Hematopoietic multipotent progenitor cell treated with erythropoietin and hydrocortisone succinate and interleukin-3 and kit ligand, for 15 days (in vitro differentiated cells): ENCODE measurements at regions not wholly inside any gene's neighbourhood (a gene's known extent, or its start where the extent isn't known, plus 50 kb on each side); places are given as distances from the start of the nearest gene placed in this dataset.
A peak's percentile ranks its signal among the peaks of the same experiment; 100 is the strongest.
"Not testable (repeated sequence)": the region's sequence is repeated elsewhere in the genome, so short reads cannot be mapped to it uniquely, and the experiment has no call there.

Experiments
- DNase-seq: peaks from one replicate; pipeline ENCODE4 v3.0.0-alpha.2; 2015; ENCODE audit warnings: low spot score

DNA sequence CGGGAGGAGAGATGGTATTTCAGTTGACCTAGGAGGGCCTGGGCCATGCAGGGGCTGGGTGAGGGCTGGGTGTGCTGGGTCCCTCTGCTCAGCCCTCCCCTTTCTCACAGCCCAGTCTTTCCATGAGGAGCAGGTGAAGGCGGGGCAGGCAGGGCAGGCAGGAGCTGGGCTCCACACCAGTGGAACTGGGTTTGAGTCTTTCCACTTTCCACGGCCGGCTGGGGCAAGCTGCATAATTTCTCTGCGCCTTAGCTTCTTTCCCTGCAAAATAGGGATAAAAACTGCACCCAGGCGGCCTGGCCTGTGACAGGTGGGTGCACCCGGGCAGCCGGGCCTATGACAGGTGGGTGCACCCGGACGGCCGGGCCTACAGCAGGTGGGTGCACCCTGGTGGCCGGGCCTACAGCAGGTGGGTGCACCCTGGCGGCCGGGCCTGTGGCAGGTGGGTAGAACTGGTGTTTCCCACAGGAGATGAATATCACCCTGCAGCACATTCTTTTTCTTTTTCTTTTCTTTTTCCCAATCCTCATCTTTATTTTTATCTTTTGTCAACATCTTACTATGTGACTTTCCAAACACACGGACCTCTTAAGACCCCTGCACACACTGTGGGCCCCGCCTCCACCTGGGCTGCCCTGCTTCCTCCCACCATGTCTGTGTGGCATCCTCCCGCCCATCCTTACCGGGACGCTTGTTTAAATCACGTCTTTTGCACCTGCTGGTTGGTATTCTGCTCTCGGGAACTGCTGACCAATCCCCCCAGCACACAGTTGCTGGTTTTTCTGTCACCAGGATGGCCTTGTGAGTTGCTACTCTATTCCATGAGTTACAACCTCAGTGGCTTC lies 111.3 kb downstream of the NPIPB11 start:
- DNase-seq = not testable (repeated sequence)

DNA sequence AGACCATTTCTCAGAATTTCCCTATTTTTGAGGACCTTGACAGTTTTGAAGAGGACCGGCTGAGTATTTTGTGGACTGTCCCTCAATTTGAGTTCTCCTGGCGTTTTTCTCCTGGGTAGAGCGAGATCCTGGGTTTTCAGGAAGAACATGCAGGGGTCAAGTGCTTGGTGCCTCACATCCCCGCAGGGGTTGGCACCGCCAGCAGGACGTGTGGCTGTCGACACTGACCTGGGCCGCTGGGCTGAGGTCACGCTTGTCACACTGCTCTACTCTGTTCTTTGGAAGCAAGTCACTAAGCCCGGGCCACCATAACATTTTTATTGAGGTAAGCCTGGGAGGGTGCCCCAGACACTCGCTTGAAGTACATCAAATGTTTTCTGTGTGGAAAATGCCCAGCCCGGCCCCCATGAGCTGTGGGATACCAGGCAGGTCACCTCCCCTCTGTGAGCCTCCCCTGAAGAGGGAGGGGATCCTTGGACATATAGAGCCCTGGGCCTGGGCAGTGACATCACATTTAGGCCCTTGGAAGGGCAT lies 112.0 kb downstream of the NPIPB11 start:
- DNase-seq = not testable (repeated sequence)

DNA sequence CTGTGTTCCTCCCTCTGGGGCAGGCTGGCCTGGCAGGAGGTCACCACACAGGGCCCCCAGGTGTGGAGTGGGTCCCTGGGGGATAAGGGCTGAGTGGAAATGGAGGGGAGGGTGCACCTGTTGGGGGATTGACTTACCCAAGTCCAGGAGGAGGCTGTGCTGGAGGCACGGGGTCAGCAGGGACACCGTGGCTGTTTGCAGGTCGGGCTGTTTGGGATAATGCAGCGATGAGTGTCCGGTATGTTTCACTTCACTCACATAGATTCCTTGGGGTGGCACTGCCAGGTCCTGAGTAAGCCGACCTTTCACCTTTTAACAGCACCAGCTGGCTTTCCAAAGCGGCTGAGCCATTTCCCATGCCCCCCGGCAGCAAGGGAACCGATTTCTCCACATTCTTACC lies 113.0 kb downstream of the NPIPB11 start:
- not testable (repeated sequence) for DNase-seq

DNA sequence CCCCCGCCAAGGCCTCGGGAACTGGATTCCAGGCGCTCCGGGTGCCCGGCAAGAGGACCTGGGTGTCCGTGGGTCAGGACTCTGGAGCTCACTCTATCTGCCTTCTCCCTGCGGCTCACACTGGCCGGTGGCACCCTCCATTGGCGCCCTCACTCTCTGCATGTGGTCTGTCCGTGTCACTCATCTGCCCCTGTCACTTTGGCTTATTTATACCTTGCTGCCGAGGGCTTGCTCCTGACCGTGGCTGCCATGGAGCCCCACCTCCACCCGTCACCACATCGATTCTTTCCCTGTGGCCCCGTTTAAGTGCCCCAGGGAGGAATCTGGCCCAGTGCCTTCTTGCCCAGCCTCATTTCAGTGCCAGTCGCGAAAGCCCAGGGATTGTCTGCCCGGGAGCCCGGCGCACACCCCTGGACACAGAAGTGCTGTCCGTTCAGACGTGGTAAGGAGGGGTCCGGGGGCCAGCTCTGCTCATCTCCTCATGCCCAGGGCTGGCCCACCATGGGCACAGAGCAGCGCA lies 113.5 kb downstream of the NPIPB11 start:
- not testable (repeated sequence) for DNase-seq

DNA sequence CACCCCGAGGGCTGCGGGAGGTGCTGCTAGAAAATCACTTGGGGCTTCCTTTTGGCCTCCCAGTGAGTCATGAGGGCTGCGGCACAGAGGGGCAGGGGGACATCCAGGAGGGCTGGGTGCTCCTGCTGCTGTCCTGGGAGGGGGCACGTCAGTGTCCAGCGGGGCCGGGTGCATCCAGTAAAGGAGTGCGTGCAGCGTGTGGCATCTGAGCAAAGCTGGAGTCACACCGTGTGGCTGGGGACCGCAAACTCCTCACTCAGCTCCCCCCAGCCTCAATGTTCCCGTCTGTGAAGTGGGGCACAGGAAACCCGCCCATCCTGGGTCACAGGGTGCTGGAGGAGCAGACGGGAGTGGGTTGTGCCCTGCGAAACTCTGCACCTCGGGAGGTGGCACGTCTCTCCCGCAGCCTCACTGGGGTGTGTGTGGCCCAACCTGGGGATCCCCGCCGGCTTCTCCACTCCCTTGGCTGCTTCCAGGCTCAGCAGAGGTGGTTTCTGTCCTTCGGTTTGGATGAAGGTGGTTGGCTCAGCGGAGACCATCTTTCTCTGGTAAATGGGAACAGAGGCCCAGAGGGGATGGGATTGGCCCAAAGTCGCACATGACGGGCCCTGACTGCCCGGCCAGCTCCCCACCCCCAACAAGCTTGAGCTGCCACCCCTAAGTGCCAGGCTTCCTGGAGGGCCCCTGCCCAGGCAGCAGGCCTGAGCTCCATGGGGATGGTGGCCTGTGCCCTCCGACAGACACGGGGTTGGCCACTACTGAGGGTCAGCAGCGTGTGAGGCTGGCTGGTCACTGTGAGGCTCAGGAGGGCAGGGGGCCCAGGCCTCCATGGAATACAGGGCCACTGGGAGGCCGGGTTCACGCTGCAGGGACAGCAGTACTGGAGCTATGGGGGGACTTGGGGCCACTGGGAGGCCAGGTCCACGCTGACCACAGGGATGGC lies 114.9 kb downstream of the NPIPB11 start:
- not testable (repeated sequence) for DNase-seq

DNA sequence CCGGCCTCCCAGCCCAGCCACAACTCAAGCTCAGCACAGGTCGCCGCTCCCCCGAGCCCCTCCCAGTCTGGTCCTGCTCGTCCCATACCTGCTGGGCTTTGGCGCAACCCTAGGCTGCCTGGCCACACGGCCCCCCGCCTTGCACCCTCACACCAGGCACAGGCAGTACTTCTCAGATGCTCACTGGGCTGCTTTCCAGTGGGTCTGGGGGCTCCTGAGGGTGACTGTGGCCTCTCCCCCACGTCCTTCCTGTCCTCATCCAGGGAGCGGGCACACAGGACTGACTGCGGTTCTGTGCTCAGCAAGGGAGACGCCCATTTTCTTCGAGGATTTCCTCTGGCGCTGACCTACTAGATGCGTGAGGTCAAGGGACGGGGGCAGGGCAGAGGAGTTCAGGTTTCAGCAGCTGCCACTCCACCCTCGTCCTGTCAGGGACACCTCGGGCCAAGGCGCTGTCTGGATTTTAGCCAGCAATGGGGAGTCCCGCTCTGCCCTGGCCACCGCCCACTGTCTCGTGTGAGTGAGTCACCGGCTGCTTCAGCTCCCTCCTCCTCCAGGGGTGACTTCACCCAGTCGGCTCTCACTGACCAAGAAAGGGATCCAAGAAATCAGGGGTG lies 115.8 kb downstream of the NPIPB11 start:
- DNase-seq = peak; percentile 93

DNA sequence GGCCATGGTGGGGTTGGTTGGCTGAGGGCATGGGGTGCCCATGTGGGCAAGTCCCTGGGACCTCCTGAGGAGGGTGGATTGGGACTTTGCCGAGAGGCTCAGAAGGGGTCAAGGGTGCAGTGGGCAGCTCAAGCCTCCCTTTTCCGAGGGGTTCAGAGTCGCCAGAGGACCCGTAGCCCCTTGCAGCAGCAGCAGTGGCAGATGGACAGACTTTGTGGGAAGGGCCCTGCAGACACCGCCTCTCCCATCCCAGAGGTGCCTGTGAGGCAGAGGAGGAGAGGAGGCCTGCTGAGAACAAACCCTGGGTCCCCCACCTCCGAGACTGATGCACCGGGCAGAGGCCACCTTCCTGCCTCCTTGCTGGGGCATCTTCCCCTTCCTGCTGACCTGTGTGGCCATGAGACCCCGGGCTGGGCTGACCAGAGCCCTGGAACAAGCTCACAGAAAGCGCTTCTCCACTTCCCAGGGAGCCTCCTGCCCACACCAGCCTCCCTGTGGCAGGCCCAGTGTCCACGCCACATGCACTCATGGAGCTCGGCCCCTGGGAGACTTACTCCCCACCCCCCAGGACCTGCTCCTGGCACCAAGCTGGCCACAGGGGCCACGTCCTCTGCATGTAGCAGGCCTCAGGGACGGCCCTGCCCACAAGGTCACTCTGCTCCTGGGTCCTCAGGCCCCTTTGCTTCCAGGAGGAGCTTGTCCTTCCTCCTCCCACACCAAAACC lies 116.8 kb downstream of the NPIPB11 start:
- not testable (repeated sequence) for DNase-seq

DNA sequence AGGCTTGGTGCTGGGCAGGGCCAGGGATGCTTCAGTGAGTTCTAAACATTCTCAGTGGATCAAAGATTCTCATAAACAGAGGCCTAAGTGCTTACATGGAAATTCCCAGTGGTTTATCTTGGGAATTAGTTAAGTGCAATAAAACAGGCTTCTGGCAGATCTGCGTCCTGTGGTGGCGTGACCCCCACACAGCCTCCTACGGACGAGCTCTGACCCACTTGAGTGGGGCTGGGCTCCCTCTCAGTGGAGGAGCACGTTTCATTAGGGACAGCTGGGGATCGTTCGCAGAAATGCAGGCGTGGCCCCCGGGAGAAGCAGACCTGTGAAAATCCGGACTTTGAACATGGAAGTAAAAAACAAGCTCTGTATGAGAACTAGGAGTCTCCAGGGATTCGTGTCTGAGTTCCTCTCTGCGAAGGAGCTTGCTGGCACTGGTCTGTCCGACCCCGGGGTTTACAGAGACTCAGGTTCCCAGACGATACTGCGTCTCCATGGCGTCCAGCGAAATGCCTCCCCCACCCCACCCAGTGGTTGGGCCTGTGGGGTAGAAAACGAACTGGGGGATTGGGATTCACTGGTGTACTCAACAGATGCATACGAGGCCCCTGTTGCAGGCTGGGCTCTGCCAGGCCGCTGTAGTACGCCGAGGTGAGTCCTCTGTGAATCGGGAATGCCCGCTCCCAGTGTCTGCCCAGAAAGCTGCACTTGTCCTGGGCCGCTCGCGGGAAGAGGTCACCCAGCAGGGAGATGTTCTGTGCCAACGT lies 117.6 kb downstream of the NPIPB11 start:
- DNase-seq = not testable (repeated sequence)

DNA sequence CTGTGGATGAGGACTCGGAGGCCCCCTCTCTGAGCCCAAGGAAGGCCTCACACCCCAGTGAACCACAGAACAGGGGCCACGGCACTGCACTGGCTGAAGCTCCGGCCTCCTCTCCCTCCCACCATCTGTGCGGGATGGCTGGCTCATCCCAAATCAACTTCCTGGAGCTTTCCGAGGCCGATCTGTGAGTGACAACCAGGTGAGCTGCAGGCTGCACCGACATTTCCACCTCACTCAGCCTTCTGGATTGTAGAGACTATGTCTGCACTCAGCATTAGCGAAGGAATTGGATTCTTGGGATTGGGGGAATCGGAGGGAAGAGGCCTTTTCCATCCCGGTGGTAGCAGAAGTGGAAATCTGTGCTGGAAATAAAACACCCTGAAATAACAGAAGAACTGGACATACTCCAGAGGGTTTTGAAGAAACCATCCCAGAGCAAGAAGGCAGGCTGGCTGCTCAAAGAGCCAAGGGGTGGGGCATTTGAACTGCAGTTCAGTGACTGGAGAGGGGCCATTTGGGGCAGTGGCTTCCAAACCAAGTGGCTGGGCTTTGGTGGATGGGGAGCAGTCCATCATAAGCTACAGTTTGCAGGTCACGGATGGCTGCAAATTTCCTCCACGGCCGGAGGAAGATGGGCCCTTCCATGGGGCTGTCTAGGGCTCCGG lies 118.5 kb downstream of the NPIPB11 start:
- not testable (repeated sequence) for DNase-seq

DNA sequence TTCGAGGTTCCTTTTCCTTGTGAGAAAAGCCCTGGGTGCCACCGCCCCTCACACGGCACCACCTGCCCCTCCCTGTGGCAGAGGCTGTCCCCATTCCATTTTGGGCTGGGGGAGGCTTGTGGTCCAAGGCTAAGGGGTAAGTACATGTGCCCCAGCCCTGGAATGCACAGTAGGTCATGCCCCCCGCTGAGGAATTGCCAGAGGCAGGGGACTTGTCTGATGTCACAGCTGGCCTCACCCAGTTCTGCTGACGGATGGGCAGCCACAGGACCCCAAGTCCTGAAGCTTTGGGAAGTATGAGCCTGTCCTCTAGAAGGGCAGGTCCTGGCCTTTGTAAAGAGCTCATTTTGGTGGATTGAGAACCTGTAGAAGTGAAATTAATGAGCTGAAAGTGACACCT lies 119.3 kb downstream of the NPIPB11 start:
- DNase-seq = not testable (repeated sequence)

DNA sequence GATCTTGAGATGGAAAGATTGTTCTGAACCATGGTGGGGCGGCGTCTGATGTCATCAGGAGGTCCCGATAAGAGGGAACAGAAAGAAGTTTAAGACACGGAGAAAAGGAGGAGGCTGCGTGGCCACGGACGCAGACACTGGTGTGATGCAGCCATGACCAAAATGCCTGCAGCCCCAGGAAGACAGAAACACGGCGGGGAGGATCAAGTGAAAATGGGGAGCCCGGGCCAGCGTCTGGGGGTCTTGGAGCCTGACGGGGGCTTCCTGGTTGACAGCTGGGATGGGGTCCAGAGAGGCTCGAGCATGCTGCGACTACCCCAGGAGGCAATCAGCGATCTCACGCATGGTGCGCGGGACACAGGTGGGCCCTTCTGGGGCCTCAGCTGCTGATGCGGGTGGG lies 119.7 kb downstream of the NPIPB11 start:
- DNase-seq = not testable (repeated sequence)

DNA sequence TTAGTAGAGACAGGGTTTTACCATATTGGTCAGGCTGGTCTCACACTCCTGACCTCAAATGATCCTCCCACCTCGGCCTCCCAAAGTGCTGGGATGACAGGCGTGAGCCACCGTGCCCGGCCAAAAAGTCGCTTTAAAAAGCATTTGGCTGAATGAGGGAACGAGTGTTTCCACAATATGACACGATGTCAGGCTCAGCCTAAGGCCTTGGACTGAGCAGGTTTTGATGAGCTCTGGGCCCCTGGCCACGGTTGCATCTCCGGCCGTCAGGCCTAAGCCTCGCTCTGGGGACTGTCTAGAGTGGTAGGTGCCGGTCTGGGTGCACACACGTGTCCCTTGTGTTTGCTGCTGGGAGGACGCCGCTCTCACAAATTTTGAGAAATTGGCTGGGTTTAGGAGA lies 120.3 kb downstream of the NPIPB11 start:
- DNase-seq = not testable (repeated sequence)

DNA sequence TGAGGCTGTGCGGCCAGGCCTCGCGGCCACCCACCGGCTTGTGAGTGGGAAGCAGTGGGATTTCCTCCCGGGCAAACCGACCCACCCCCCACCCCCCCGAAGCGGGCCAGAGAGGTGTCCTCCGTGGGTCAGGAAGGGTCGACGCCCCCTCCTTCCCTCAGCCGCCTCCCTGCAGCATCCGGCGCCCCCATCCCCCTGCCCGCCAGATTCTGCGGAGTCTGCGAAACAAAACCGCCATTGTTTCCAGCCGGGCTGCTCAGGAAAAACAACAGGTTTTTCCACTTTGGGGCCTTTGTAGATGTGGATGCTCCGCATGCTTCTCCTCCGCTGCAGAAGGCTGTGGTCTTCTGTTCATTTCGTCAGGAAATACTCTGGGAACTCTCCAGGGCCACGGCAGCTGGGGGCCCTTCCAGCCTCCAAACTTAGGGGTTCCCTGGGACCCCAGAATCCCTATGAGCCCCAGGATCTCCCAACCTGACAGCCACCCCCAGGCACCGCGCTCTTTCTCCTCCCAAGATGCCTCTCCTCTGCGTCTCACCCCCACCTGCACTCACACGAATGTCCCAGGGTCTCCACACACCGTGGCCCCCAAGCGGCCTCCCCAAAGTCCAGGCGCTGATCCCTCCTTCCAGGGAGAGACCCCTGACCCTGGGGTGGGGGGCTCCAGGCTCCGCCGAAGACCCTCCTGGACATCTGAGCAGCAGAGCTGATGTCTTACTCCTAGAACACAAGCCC lies 121.2 kb downstream of the NPIPB11 start:
- not testable (repeated sequence) for DNase-seq

DNA sequence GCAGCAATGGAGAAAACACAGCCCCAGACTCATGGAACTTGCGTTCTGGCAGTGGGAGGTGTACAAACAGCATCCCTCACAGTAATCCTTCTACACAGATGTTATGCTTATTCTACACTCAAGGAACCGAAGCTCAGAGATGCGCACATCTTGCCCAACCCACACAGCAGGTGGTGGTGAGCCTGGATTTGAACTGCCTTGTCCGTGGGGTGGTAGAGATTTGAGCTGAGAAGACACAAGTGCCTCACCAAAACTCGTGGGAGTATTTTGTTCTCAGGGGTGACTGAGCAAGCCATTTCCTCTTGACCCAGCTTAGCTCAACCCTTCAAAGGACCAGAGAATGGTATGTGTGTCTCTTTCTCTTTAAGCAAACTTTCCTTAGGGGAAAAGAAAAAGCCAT lies 121.8 kb downstream of the NPIPB11 start:
- DNase-seq = not testable (repeated sequence)

DNA sequence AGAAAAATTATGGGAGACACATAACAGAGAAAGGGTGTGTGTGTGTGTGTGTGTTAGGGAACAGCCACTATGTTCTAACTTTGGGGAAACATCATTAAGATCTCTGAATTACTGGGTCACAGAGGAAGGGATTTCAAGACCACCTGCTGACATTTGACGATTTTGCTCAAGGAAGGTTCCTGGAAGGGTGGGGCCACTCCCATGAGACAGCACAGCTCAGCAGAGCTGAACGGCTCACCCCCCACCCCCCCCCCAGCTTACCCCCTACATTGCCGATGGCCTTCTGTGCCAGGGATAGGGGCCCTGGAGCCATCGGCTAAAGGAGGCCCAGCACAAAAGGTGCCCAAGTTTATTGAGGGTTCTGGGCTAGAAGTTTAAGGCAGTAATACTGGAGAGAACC lies 122.4 kb downstream of the NPIPB11 start:
- not testable (repeated sequence) for DNase-seq

DNA sequence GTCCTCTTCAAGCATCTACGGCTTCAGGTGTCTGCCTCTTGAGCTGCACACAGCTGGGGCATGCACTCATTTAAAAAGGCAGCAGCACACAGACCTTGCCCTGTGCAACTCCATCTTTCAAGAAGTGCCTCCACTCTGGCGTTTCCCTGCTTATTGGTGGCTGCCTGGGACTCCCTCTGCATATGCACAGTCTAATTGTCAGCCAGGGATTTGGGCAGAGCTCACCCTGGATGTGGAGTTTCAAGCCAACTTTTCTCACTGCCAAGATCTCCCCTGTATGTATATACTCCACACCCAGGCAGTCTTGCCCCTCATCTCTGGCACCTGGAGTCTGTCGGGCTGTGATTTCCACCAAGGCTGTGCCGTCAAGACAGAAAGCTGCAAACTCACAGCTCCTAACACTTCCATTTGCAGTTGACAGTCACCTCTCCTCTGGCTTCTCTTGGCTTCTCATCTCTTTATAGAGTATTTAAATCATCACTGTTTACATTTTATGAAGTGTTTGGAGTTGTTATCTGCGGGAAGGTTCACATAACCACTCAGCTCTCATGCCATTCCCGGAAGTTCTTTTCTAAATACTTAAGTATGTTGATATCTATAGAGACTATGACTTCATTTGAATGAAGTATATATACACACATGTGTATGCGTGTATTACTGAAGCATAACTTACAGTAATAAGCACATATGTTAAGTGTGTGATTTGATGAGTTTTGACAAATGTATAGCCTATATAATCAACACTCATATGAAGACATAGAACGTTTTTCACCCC lies 128.2 kb downstream of the NPIPB11 start:
- DNase-seq = not testable (repeated sequence)

DNA sequence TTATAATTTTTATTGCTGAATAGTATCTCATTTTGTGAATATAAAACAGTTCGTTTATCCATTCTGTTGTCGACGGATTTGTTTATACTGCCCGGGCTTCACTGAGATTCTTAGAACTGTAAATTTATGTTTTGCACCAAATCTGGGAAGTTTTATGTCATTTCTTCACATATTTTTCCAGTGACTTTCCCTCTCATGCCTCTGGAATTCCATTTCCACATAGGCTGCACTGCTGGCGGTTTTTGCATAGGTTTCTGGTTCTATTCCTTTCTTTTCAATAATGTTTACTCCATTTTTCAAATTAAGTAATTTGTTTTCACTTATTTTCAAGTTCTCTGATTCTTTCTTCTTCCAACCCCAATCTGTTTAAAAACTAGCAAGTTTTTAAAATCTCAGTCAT lies 130.1 kb downstream of the NPIPB11 start:
- DNase-seq = not testable (repeated sequence)
